ENCODE measurements at regions not wholly inside any gene's neighbourhood (a gene's known extent, or its start where the extent isn't known, plus 50 kb on each side); places are given as distances from the start of the nearest gene placed in this dataset.

DNA sequence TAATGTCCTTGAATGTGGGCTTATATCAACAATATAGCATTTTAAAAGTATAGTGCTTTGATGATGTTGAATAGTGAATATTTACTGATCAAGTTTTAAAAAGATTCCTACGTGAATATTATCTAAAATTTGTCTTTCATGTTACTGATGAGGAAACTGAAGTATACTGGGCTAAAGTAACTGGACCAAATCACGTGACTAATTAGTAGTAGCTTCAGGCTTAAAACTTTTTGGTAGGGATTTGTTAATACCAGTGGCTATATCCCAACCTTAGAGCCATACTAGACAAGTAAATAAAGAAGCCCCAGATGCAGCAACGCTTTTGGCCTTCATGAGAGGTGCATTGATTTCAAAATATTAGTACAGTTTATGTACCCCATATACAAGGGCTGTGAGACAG lies 152.1 kb upstream of the EDIL3 start:
- Mint-ChIP-seq H3K9me3 (peaks cover 21 to 24% of the 10 kb centered on the region in 2 experiments), H3K36me3 (ENCODE audit: insufficient read depth in 1 of 3, low read depth in 3 of 3) (peaks cover 10 to 26% (median 22%) of the 10 kb centered on the region in 3 experiments), H3K27me3 (ENCODE audit: low read depth) (no peaks in the 10 kb centered on the region), H3K4me1 (peaks cover 13 to 15% of the 10 kb centered on the region in 2 experiments), H3K4me3 (no peak overlapping the region), H3K27ac (no peak overlapping the region)
- Histone ChIP-seq H2BK15ac (ENCODE audit: low read depth, low read length) (no peak overlapping the region), H3K79me2 (ENCODE audit: insufficient read depth, low read length) (no peaks in the 10 kb centered on the region), H3K14ac (ENCODE audit: insufficient read depth, low read length) (no peak overlapping the region), H3K4me1 (ENCODE audit: insufficient read depth, low read length) (no peaks in the 10 kb centered on the region; the same call in 1 of the 2 replicates), H3K9ac (ENCODE audit: extremely low read depth, insufficient read length, low read length) (no peak overlapping the region), H3K79me1 (ENCODE audit: insufficient read depth, low read depth, low read length, poor library complexity, severe bottlenecking) (no peaks in the 10 kb centered on the region), H3K18ac (ENCODE audit: insufficient read length, low read depth, low read length) (no peak overlapping the region), H3K23ac (ENCODE audit: insufficient read length, low read depth, low read length) (no peak overlapping the region), H3K27me3 (ENCODE audit: insufficient read depth, low read length) (no peaks in the 10 kb centered on the region), H4K20me1 (ENCODE audit: control insufficient read depth, insufficient read depth, insufficient read length) (no peaks in the 10 kb centered on the region), H2BK120ac (ENCODE audit: low read depth, low read length, poor library complexity, severe bottlenecking) (no peak overlapping the region), H2AK5ac (ENCODE audit: insufficient read length, low read length) (no peak overlapping the region), H3K56ac (ENCODE audit: insufficient read length, low read depth, low read length) (no peak overlapping the region), H4K8ac (replicated peaks; ENCODE audit: insufficient read length, low read depth, low read length) (no peak overlapping the region), H3K9me3 (ENCODE audit: control insufficient read depth, low read depth, low read length) (no peaks in the 10 kb centered on the region), H2BK12ac (ENCODE audit: insufficient read length, low read depth, low read length) (no peak overlapping the region), H3K4ac (ENCODE audit: low read depth, low read length) (no peak overlapping the region), H4K91ac (ENCODE audit: insufficient read length, low read depth, low read length) (no peak overlapping the region), H4K5ac (ENCODE audit: insufficient read length, low read depth, low read length) (no peak overlapping the region), H2BK20ac (ENCODE audit: low read depth, low read length, poor library complexity, severe bottlenecking) (no peak overlapping the region), H3T11ph (ENCODE audit: low read length) (no peak overlapping the region), H3K4me2 (ENCODE audit: insufficient read depth, insufficient read length, low read length) (no peak overlapping the region), H2AFZ (ENCODE audit: low read length) (no peak overlapping the region), H2BK5ac (ENCODE audit: insufficient read length, low read length) (no peak overlapping the region), H3K23me2 (ENCODE audit: insufficient read length, low read depth, low read length, poor library complexity, severe bottlenecking) (no peaks in the 10 kb centered on the region), H3K27ac (ENCODE audit: insufficient read length, low read depth, low read length) (no peak overlapping the region)
- no CpG with 5 or more reads among the region's 3 CpGs for WGBS (ENCODE audit: extremely low coverage, insufficient read length, low lambda C conversion rate)
- TF ChIP-seq, protein P1, sequence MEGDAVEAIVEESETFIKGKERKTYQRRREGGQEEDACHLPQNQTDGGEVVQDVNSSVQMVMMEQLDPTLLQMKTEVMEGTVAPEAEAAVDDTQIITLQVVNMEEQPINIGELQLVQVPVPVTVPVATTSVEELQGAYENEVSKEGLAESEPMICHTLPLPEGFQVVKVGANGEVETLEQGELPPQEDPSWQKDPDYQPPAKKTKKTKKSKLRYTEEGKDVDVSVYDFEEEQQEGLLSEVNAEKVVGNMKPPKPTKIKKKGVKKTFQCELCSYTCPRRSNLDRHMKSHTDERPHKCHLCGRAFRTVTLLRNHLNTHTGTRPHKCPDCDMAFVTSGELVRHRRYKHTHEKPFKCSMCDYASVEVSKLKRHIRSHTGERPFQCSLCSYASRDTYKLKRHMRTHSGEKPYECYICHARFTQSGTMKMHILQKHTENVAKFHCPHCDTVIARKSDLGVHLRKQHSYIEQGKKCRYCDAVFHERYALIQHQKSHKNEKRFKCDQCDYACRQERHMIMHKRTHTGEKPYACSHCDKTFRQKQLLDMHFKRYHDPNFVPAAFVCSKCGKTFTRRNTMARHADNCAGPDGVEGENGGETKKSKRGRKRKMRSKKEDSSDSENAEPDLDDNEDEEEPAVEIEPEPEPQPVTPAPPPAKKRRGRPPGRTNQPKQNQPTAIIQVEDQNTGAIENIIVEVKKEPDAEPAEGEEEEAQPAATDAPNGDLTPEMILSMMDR (conservative IDR thresholded peaks at IDR 0.05), result no peak
- no peak for DNase-seq
